HG03159 (cell line): ENCODE measurements at regions not wholly inside any gene's neighbourhood (a gene's known extent, or its start where the extent isn't known, plus 50 kb on each side); places are given as distances from the start of the nearest gene placed in this dataset.
"Not testable (repeated sequence)": the region's sequence is repeated elsewhere in the genome, so short reads cannot be mapped to it uniquely, and the experiment has no call there.

Experiments used
- ATAC-seq: cut with Tn5 transposase; IDR thresholded peaks from one replicate; pipeline ENCODE4 v1.9.1; 2021; ENCODE audit warnings: mild to moderate bottlenecking, moderate library complexity; ENCODE audit not compliant: unreplicated experiment

GRCh38 chr5:145585443-145586148 lies 249.5 kb downstream of the PRELID2 start:
- ATAC-seq, result no peak

GRCh38 chr5:145579301-145579700 lies 255.8 kb downstream of the PRELID2 start:
- no peak for ATAC-seq

DNA sequence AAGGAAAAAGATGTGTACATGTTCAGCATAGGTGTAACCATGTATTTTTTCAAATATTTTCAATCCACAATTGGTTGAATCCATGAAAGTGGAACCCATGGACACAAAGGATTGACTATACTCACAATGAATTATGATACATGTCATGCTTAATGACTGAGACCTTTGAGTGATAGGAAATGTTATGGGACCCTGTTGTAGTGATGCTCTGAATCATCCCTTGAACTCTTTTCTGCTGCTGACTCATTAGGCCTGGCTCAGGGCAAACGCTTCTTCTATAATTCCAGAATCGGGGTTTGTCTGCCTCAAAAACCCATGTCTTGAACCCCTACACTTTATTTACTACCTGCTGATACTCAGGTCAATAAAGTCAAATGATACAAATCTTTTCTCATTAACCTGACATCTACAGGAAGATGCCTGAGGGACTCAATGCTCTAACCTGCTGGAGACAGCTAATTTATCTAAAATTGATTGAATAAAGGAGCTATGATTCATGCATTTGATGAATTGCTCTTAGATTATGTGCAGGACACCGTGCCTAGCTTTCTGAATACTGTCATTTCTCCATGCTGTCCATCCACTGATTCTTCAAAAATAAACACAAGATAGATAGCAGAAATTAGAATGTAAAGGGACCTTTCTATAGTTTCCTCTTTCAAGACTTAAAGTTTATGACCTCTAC lies 260.1 kb downstream of the PRELID2 start:
- ATAC-seq, result no peak

DNA sequence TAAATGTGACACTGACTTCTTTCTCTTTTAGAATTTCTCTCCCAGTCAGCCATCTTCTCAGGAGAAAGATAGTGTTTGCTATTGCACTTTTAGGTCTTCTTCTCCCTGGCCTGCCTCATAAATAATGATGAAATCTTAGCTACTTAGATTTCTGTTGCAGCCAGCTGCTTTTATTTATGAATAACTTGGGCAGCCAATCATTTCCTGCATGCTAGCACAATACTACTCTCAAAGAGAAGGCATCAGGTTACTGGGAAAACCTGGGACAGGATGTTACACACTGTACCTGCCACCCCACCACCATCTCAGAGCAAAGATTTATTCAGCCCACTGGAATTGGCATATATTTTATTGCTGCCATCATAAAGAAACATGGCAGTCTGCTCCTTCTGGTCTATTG lies 266.6 kb downstream of the PRELID2 start:
- no peak for ATAC-seq

- ATAC-seq, result no peak
Measured at GRCh38 chr5:145562931-145563330, 272.2 kb downstream of the PRELID2 start.

DNA sequence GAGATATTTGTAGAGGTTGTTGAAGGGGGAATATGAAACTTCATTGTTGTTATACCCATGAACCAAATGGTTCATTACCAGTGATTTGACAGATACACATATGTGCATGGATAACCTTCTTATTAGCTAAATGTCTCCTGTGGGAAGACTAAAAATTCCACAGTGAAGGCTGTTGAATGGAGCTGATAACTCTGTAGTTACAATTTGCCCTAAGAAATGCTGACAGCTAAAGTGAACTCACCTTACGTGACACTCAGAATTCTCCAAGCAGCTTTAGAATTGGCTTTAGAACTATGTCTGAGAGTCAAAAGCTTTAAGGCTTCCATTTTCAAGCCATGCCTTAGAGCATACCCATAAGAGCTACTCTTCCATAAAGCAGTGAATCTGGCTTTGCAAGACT lies 276.9 kb downstream of the PRELID2 start:
- ATAC-seq, result no peak

GRCh38 chr5:145557345-145557744 lies 277.8 kb downstream of the PRELID2 start:
- ATAC-seq, result no peak

- no peak for ATAC-seq
Measured at GRCh38 chr5:145554399-145554798, 280.7 kb downstream of the PRELID2 start.

DNA sequence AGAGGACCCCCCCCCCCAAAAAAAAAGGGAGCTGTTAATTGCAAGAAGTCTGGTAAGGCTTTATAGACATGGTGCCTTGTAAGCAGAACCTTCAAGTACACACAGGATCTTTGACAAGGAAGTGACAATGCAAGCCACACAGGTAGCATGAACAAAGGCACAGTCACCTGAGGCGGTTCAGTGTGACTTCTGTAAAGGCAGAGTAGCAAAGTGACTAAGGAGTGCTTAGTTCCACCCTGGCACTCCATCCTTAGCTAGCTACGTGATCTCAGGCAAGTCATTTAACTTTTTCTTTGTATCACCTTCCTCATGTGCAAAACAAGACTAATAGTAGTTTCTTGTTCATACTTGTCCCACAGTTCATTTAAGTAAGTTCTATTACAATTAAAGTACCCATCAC lies 282.0 kb downstream of the PRELID2 start:
- no peak for ATAC-seq

- ATAC-seq, result no peak
Measured at GRCh38 chr5:145551714-145552113, 283.4 kb downstream of the PRELID2 start.

- no peak for ATAC-seq
Measured at GRCh38 chr5:145548097-145548496, 287.0 kb downstream of the PRELID2 start.

DNA sequence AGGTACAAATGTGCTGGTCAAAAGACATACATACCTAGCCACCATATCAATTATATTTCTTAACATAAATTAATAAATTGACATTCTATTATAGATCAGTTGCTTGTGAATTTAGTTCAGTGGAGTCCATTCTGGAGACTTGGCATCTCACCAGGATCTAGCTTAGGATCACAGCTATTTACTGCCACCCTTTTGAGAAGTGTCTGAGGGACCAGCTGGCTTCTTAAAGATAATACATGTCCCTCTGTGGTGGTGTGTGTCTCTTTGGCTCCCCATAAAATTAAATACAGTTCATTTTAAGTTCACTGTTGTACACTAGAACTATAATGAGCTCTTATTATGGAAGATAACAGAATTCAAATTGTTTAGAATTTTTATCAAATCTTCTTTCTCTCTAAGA lies 290.7 kb downstream of the PRELID2 start:
- no peak for ATAC-seq

DNA sequence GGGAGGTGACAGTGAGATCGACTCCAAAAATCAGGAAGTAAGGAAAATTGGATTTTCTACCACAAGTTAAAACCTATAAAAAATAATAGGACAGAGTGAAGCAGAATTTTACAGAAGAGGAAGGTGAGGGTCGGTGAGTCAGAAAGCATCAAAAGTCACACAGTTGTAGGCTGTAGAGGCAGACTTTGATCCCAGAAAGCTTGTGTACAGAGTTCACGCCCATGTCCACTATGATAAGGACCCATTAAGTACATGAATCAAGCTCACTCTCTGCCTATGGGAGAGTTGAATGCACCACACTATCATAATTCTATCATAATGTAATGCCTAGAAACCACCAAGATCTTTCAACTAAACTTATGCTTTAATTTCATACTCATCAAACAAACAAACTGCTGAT lies 291.2 kb downstream of the PRELID2 start:
- ATAC-seq, result no peak

- no peak for ATAC-seq
Measured at GRCh38 chr5:145540375-145540774, 294.8 kb downstream of the PRELID2 start.

DNA sequence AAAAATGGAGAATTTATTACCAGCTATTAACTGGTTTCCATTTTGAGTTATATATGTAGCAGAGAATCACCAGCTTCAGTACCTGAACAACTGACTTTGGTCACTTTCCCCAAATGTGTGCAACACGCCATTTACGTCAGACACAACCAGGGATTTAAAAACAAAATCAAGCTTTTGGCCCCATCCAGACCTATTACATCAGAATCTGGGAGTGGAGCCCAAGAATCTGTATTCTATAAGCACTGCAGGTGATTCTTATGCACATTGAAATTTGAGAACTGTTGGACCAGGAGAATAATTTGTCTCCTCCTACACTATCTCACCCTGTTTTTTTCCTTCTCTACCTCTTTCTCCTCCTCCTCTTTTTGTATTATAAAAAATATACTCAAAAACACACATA lies 295.9 kb downstream of the PRELID2 start:
- no peak for ATAC-seq

DNA sequence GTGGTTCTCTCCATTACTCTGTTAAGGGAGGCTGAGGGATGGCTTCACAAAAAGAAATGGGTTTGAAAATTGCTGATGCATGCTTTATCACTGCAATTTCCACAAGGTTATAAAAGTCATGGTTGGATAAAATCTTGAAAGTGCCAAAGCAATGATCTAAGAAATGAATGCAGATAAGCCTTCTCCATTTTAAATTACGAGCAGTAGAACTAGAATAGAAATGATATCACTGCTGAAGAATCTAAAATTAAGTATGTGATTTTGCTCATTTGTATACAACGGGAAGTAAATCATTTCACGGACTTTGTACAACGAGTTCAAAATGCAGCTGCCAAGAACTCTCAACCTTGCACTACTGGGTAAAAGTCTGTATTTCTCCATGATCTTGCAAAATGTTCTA lies 299.0 kb downstream of the PRELID2 start:
- no peak for ATAC-seq

DNA sequence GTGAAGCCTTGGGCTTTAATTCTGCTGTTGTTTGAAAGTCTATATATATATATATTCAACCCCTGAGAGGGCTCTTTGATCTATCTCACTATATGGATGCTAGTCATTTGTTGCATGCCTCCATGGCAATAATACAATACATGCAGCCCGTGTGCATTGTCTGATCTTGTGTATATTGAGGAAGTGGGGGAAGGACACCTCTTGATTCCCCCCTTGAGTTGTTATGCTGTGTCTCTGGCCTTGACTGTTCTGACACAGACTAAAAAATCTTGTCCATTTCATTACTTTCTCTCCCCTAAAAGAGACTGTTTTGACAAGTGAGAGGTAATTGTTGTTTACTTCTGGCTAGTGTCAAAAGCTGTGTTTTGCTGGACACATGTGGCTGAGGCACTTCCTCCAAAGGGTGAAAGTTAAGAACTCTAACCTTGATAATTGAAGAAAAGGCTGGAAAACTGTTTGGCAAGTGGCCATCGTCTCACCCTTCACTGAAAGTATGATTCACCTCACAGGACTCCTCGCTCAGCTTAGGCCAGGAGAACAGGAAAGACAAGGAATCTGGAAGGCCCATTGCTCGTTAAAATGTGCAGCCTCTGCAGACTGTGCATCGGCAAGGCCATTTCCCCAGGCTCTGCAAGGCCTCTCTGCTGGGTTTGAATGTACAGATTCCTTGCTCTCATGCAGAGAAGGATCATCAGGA lies 304.0 kb downstream of the PRELID2 start:
- no peak for ATAC-seq

GRCh38 chr5:145521523-145521922 lies 313.6 kb downstream of the PRELID2 start:
- no peak for ATAC-seq

GRCh38 chr5:145521066-145521465 lies 314.1 kb downstream of the PRELID2 start:
- no peak for ATAC-seq

GRCh38 chr5:145520335-145520734 lies 314.8 kb downstream of the PRELID2 start:
- no peak for ATAC-seq

- not testable (repeated sequence) for ATAC-seq
Measured at GRCh38 chr5:145517588-145517987, 317.6 kb downstream of the PRELID2 start.

DNA sequence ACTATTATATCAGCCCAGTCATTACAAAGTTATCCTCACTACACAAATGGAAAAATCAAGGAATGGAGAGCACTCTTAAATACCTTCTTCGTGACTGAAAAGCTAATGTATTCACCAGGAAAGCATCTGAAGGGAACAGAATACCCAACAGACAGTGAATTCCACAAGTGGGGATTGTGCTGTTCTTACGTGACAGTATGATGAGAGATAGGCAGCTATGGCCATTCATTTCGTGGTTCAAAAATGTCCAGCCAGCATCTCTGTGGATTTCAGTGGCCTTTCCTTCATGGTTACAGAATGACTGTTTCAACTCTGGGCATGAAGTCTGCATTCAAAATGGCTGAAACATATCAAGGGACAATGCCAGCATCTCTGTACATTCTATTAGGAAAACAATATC lies 323.8 kb downstream of the PRELID2 start:
- ATAC-seq, result no peak
